ENCODE measurements at regions not wholly inside any gene's neighbourhood (a gene's known extent, or its start where the extent isn't known, plus 50 kb on each side); places are given as distances from the start of the nearest gene placed in this dataset.
"Not testable (repeated sequence)": the region's sequence is repeated elsewhere in the genome, so short reads cannot be mapped to it uniquely, and the experiment has no call there.

GRCh38 chr2:208798698-208799097, 392.1 kb downstream of the PTH2R start:
- H3K4me3 Mint-ChIP-seq = no peak overlapping the region
- peaks cover 5 to 19% (median 7%) of the 10 kb centered on the region in 7 donors for H3K9me3 Mint-ChIP-seq

GRCh38 chr2:208799397-208799796, 392.8 kb downstream of the PTH2R start:
- Histone ChIP-seq H2AFZ (ENCODE audit: insufficient read depth, low read depth, low read length, poor library complexity, severe bottlenecking) (no peak overlapping the region), H3K27me3 (ENCODE audit: control insufficient read depth in 2 of 2, insufficient read depth in 2 of 2, low read length in 2 of 2) (no peaks in the 10 kb centered on the region), H3K9me3 (replicated peaks in 1 of 2; ENCODE audit: control insufficient read depth in 1 of 2, insufficient read depth in 1 of 2, low read length in 2 of 2) (peaks cover 0 to 9% of the 10 kb centered on the region in 2 donors), H3K9ac (ENCODE audit: insufficient read depth, low read length, poor library complexity, severe bottlenecking) (no peak overlapping the region), H4K20me1 (ENCODE audit: insufficient read depth, low read length) (no peaks in the 10 kb centered on the region), H3K27ac (ENCODE audit: low read depth in 1 of 2, low read length in 2 of 2) (no peak overlapping the region), H3K36me3 (replicated peaks in 1 of 2; ENCODE audit: control insufficient read depth in 1 of 2, insufficient read depth in 2 of 2, low read length in 2 of 2) (no peaks in the 10 kb centered on the region), H3K4me3 (replicated peaks in 1 of 3; ENCODE audit: low read depth in 2 of 3, low read length in 3 of 3) (no peak overlapping the region), H3K4me2 (replicated peaks; ENCODE audit: extremely low read depth, low read length, poor library complexity, severe bottlenecking) (no peak overlapping the region), H3K4me1 (ENCODE audit: control insufficient read depth in 1 of 2, insufficient read depth in 2 of 2, low read length in 2 of 2) (no peaks in the 10 kb centered on the region), H3K79me2 (ENCODE audit: insufficient read depth, low read length) (no peaks in the 10 kb centered on the region)
- Mint-ChIP-seq H3K27ac (no peak overlapping the region), H3K9me3 (peaks cover 6 to 19% (median 7%) of the 10 kb centered on the region in 7 donors), H3K27me3 (ENCODE audit: low read depth in 3 of 3) (peaks cover 0 to 2% (median 0%) of the 10 kb centered on the region in 3 donors), H3K36me3 (no peaks in the 10 kb centered on the region), H3K4me3 (no peak overlapping the region), H3K4me1 (no peaks in the 10 kb centered on the region)
- no peak for DNase-seq
- no peak for TF ChIP-seq CTCF (IDR thresholded peaks at IDR 0.05)
- WGBS (ENCODE audit: insufficient coverage) = no CpG with 5 or more reads among the region's 2 CpGs
- intact Hi-C loops (cut with micrococcal nuclease) = no loop called here

More at GRCh38 chr2:208798698-208799097, 392.1 kb downstream of the PTH2R start:
- WGBS (ENCODE audit: insufficient coverage) = no CpG with 5 or more reads among the region's 1 CpG
- no peaks in the 10 kb centered on the region for H3K36me3 Mint-ChIP-seq
- H3K27me3 Mint-ChIP-seq (ENCODE audit: low read depth in 3 of 3) = peaks cover 0 to 2% (median 0%) of the 10 kb centered on the region in 3 donors
- no peak overlapping the region for H3K4me2 ChIP-seq (replicated peaks; ENCODE audit: extremely low read depth, low read length, poor library complexity, severe bottlenecking)
- no peaks in the 10 kb centered on the region for H3K4me1 Mint-ChIP-seq
- no peaks in the 10 kb centered on the region for H3K27me3 ChIP-seq (ENCODE audit: control insufficient read depth in 2 of 2, insufficient read depth in 2 of 2, low read length in 2 of 2)
- no peak overlapping the region for H3K27ac Mint-ChIP-seq
- no peaks in the 10 kb centered on the region for H3K79me2 ChIP-seq (ENCODE audit: insufficient read depth, low read length)
- intact Hi-C loops (cut with micrococcal nuclease) = no loop called here
- no peaks in the 10 kb centered on the region for H3K4me1 ChIP-seq (ENCODE audit: control insufficient read depth in 1 of 2, insufficient read depth in 2 of 2, low read length in 2 of 2)
- H3K4me3 ChIP-seq (replicated peaks in 1 of 3; ENCODE audit: low read depth in 2 of 3, low read length in 3 of 3) = no peak overlapping the region
- H3K9me3 ChIP-seq (replicated peaks in 1 of 2; ENCODE audit: control insufficient read depth in 1 of 2, insufficient read depth in 1 of 2, low read length in 2 of 2) = peaks cover 0 to 9% of the 10 kb centered on the region in 2 donors
- no peaks in the 10 kb centered on the region for H3K36me3 ChIP-seq (replicated peaks in 1 of 2; ENCODE audit: control insufficient read depth in 1 of 2, insufficient read depth in 2 of 2, low read length in 2 of 2)
- TF ChIP-seq CTCF (IDR thresholded peaks at IDR 0.05) = no peak
- no peak overlapping the region for H3K9ac ChIP-seq (ENCODE audit: insufficient read depth, low read length, poor library complexity, severe bottlenecking)
- H2AFZ ChIP-seq (ENCODE audit: insufficient read depth, low read depth, low read length, poor library complexity, severe bottlenecking) = no peak overlapping the region
- DNase-seq = no peak
- H4K20me1 ChIP-seq (ENCODE audit: insufficient read depth, low read length) = no peaks in the 10 kb centered on the region
- no peak overlapping the region for H3K27ac ChIP-seq (ENCODE audit: low read depth in 1 of 2, low read length in 2 of 2)

DNA sequence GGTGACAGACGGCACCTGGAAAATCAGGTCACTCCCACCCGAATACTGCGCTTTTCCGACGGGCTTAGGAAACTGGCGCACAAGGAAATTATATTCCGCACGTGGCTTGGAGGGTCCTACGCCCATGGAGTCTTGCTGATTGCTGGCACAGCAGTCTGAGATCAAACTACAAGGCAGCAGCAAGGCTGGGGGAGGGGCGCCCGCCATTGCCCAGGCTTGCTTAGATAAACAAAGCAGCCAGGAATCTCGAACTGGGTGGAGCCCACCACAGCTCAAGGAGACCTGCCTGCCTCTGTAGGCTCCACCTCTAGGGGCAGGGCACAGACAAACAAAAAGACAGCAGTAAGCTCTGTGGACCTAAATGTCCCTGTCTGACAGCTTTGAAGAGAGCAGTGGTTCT, 394.3 kb downstream of the PTH2R start:
- H3K27me3 ChIP-seq (ENCODE audit: control insufficient read depth in 2 of 2, insufficient read depth in 2 of 2, low read length in 2 of 2); H3K4me2 ChIP-seq (replicated peaks; ENCODE audit: extremely low read depth, low read length, poor library complexity, severe bottlenecking); H3K27ac Mint-ChIP-seq; DNase-seq; H3K36me3 Mint-ChIP-seq; H4K20me1 ChIP-seq (ENCODE audit: insufficient read depth, low read length); H3K4me3 ChIP-seq (replicated peaks in 1 of 3; ENCODE audit: low read depth in 2 of 3, low read length in 3 of 3); H3K4me1 ChIP-seq (ENCODE audit: control insufficient read depth in 1 of 2, insufficient read depth in 2 of 2, low read length in 2 of 2); H3K9ac ChIP-seq (ENCODE audit: insufficient read depth, low read length, poor library complexity, severe bottlenecking); H3K36me3 ChIP-seq (replicated peaks in 1 of 2; ENCODE audit: control insufficient read depth in 1 of 2, insufficient read depth in 2 of 2, low read length in 2 of 2); H3K9me3 ChIP-seq (replicated peaks in 1 of 2; ENCODE audit: control insufficient read depth in 1 of 2, insufficient read depth in 1 of 2, low read length in 2 of 2); H3K79me2 ChIP-seq (ENCODE audit: insufficient read depth, low read length); H3K4me1 Mint-ChIP-seq; H3K4me3 Mint-ChIP-seq; H2AFZ ChIP-seq (ENCODE audit: insufficient read depth, low read depth, low read length, poor library complexity, severe bottlenecking); intact Hi-C loops (cut with micrococcal nuclease); H3K27me3 Mint-ChIP-seq (ENCODE audit: low read depth in 3 of 3); H3K27ac ChIP-seq (ENCODE audit: low read depth in 1 of 2, low read length in 2 of 2): not testable (repeated sequence)
- peaks cover 6 to 16% (median 7%) of the 10 kb centered on the region in 7 donors for H3K9me3 Mint-ChIP-seq
- 94% methylated on average over 10 of the region's 12 CpGs for WGBS (ENCODE audit: insufficient coverage)
